T-cell (primary cell): ENCODE measurements at regions not wholly inside any gene's neighbourhood (a gene's known extent, or its start where the extent isn't known, plus 50 kb on each side); places are given as distances from the start of the nearest gene placed in this dataset.

Experiments used
- ATAC-seq, 4 experiments: fragments of 200-7000 bp in 3 of 4; fragments of 150-1000 bp in 1 of 4; cut with Tn5 transposase; replicated peaks in 1 of 4; 1 replicate in 3 of 4; 2 replicates in 1 of 4; pipeline ENCODE4 v1.10.0; 2021; ENCODE audit warnings: moderate library complexity in 3 of 4, mild to moderate bottlenecking in 2 of 4, moderate number of reproducible peaks in 1 of 4
- CTCF ChIA-PET, 2 donors: fragments of 300-600 bp; sonication (Branson Sonifier 250); formaldehyde crosslinking; loops; one replicate each; lab custom pipeline; 2022; ENCODE audit warnings: antibody characterized with exemption in 2 of 2; lab: Charles Lee
- POLR2A ChIA-PET, 2 donors: fragments of 300-600 bp; sonication (Branson Sonifier 250); formaldehyde crosslinking; loops; one replicate each; lab custom pipeline; 2022; ENCODE audit warnings: antibody characterized with exemption in 2 of 2; lab: Charles Lee
- DNase-seq, 35 experiments: peaks; one replicate each; pipeline versions ENCODE4 v3.0.0 to v3.0.0-alpha.2; 2013 to 2023
- H3K27ac ChIP-seq: one replicate; pipeline ENCODE4 v1.5.1; 2013; ENCODE audit warnings: low read length
- H3K27me3 ChIP-seq, 2 experiments: replicated peaks in 1 of 2; 1 replicate in 1 of 2; 2 replicates in 1 of 2; pipeline versions ENCODE4 v1.6.1 to v1.7.0; 2013; ENCODE audit warnings: low read length in 1 of 2, mixed read lengths in 1 of 2; ENCODE audit not compliant: control insufficient read depth in 2 of 2, insufficient read depth in 2 of 2; ENCODE audit errors: extremely low read depth in 1 of 2
- H3K36me3 ChIP-seq, 2 donors: 1 replicate in 1 of 2; 2 replicates in 1 of 2; pipeline versions ENCODE4 v1.6.1 to v1.7.0; 2013; ENCODE audit warnings: low read length in 1 of 2; ENCODE audit not compliant: control insufficient read depth in 2 of 2, insufficient read depth in 1 of 2; ENCODE audit errors: extremely low read depth in 1 of 2
- H3K4me1 ChIP-seq, 2 experiments: 1 replicate in 1 of 2; 2 replicates in 1 of 2; pipeline versions ENCODE4 v1.6.1 to v1.7.0; 2013; ENCODE audit warnings: low read length in 2 of 2, mixed read lengths in 1 of 2; ENCODE audit not compliant: insufficient read depth in 2 of 2, control insufficient read depth in 1 of 2; ENCODE audit errors: extremely low read depth in 1 of 2
- H3K4me3 ChIP-seq, 2 donors: 1 replicate in 1 of 2; 2 replicates in 1 of 2; pipeline versions ENCODE4 v1.5.1 to v1.7.0; 2013; ENCODE audit warnings: mild to moderate bottlenecking in 2 of 2, low read length in 1 of 2, moderate library complexity in 1 of 2; ENCODE audit not compliant: control insufficient read depth in 1 of 2; ENCODE audit errors: extremely low read depth in 1 of 2
- H3K9me3 ChIP-seq: 2 replicates; pipeline ENCODE4 v1.7.0; 2013
- H3K27ac Mint-ChIP-seq, 2 donors: one replicate each; pipeline ENCODE4 v1.8.0; 2020 to 2021; ENCODE audit warnings: mild to moderate bottlenecking in 2 of 2, mixed read lengths in 2 of 2
- H3K27me3 Mint-ChIP-seq, 2 donors: one replicate each; pipeline ENCODE4 v1.8.0; 2021 to 2022; ENCODE audit warnings: mixed read lengths in 2 of 2
- H3K36me3 Mint-ChIP-seq: one replicate; pipeline ENCODE4 v1.8.0; 2021; ENCODE audit warnings: mixed read lengths
- H3K4me1 Mint-ChIP-seq, 3 donors: one replicate each; pipeline ENCODE4 v1.8.0; 2020 to 2022; ENCODE audit warnings: mixed read lengths in 3 of 3, mild to moderate bottlenecking in 1 of 3
- H3K4me3 Mint-ChIP-seq, 3 donors: one replicate each; pipeline ENCODE4 v1.8.0; 2020 to 2022; ENCODE audit warnings: mild to moderate bottlenecking in 3 of 3, mixed read lengths in 3 of 3, moderate library complexity in 3 of 3
- H3K9me3 Mint-ChIP-seq, 3 donors: one replicate each; pipeline ENCODE4 v1.8.0; 2020 to 2022; ENCODE audit warnings: mixed read lengths in 3 of 3
- WGBS: methylation state at CpG from one replicate; pipeline ENCODE4 v1.1.5; 2013; ENCODE audit warnings: missing lambda C conversion rate; ENCODE audit not compliant: insufficient coverage; 5-methylcytosine and 5-hydroxymethylcytosine counted together

- no peak overlapping the region for H3K4me3 Mint-ChIP-seq
- H3K4me1 Mint-ChIP-seq = peaks cover 0 to 2% (median 2%) of the 10 kb centered on the region in 3 donors
- no CpG with 5 or more reads among the region's 8 CpGs for WGBS
- ATAC-seq = no peak
- Histone ChIP-seq H3K27ac (no peak overlapping the region), H3K4me3 (no peak overlapping the region), H3K4me1 (no peaks in the 10 kb centered on the region), H3K36me3 (no peaks in the 10 kb centered on the region), H3K9me3 (no peaks in the 10 kb centered on the region), H3K27me3 (peaks cover 0 to 13% of the 10 kb centered on the region in 2 experiments)
- DNase-seq = no peak
- peaks cover 0 to 11% of the 10 kb centered on the region in 2 donors for H3K27me3 Mint-ChIP-seq
- ChIA-PET POLR2A (interaction anchor here in 1 of 2 donors (0.5 to 0.6 kb wide), 2 partner anchors 9 to 168 kb away, joined by 5 read pairs; no protein-coding TSS in a partner anchor), CTCF (no interaction called here)
- no peaks in the 10 kb centered on the region for H3K9me3 Mint-ChIP-seq
- H3K36me3 Mint-ChIP-seq = no peaks in the 10 kb centered on the region
- no peak overlapping the region for H3K27ac Mint-ChIP-seq
Observed at GRCh38 chr3:72460205-72461174, 387.8 kb downstream of the SHQ1 start.

GRCh38 chr3:72459588-72459987 lies 388.7 kb downstream of the SHQ1 start:
- peaks cover 0 to 13% of the 10 kb centered on the region in 2 experiments for H3K27me3 ChIP-seq
- no peak overlapping the region for H3K4me3 Mint-ChIP-seq
- H3K9me3 Mint-ChIP-seq = no peaks in the 10 kb centered on the region
- ATAC-seq (no peak), DNase-seq (no peak)
- no peak overlapping the region for H3K27ac ChIP-seq
- ChIA-PET CTCF (no interaction called here), POLR2A (no interaction called here)
- H3K36me3 Mint-ChIP-seq = no peaks in the 10 kb centered on the region
- H3K4me1 Mint-ChIP-seq = peaks cover 0 to 6% (median 4%) of the 10 kb centered on the region in 3 donors
- no peak overlapping the region for H3K27ac Mint-ChIP-seq
- no peak overlapping the region for H3K4me3 ChIP-seq
- H3K4me1 ChIP-seq = no peaks in the 10 kb centered on the region
- no peaks in the 10 kb centered on the region for H3K36me3 ChIP-seq
- H3K9me3 ChIP-seq = no peaks in the 10 kb centered on the region
- H3K27me3 Mint-ChIP-seq = peaks cover 0 to 7% of the 10 kb centered on the region in 2 donors

GRCh38 chr3:72458375-72458774 lies 389.9 kb downstream of the SHQ1 start:
- Histone ChIP-seq H3K27me3 (peaks cover 0 to 13% of the 10 kb centered on the region in 2 experiments), H3K4me1 (no peaks in the 10 kb centered on the region), H3K27ac (no peak overlapping the region), H3K36me3 (no peaks in the 10 kb centered on the region), H3K9me3 (no peaks in the 10 kb centered on the region), H3K4me3 (no peak overlapping the region)
- no peak overlapping the region for H3K27ac Mint-ChIP-seq
- peaks cover 0 to 7% of the 10 kb centered on the region in 2 donors for H3K27me3 Mint-ChIP-seq
- H3K4me3 Mint-ChIP-seq = no peak overlapping the region
- CTCF ChIA-PET = interaction anchor here in 1 of 2 donors (1.1 kb wide), 1 partner anchor 11 kb away, joined by 3 read pairs; no protein-coding TSS in a partner anchor
- ATAC-seq = no peak
- WGBS = 100% methylated on average over 2 of the region's 4 CpGs
- POLR2A ChIA-PET = no interaction called here
- H3K36me3 Mint-ChIP-seq = no peaks in the 10 kb centered on the region
- no peak for DNase-seq
- H3K4me1 Mint-ChIP-seq = peaks cover 0 to 6% (median 4%) of the 10 kb centered on the region in 3 donors
- H3K9me3 Mint-ChIP-seq = no peaks in the 10 kb centered on the region

GRCh38 chr3:72454441-72454840 lies 393.8 kb downstream of the SHQ1 start:
- ChIA-PET POLR2A (no interaction called here), CTCF (no interaction called here)
- no peaks in the 10 kb centered on the region for H3K9me3 Mint-ChIP-seq

GRCh38 chr3:72453706-72454105 lies 394.5 kb downstream of the SHQ1 start:
- Histone ChIP-seq H3K27me3 (peaks cover 0 to 6% of the 10 kb centered on the region in 2 experiments), H3K4me1 (no peaks in the 10 kb centered on the region), H3K27ac (no peak overlapping the region), H3K4me3 (no peak overlapping the region), H3K36me3 (no peaks in the 10 kb centered on the region), H3K9me3 (no peaks in the 10 kb centered on the region)
- ChIA-PET CTCF (no interaction called here), POLR2A (no interaction called here)
- ATAC-seq (no peak), DNase-seq (no peak)
- Mint-ChIP-seq H3K9me3 (no peaks in the 10 kb centered on the region), H3K36me3 (no peaks in the 10 kb centered on the region), H3K27ac (no peak overlapping the region), H3K27me3 (peaks cover 8 to 18% of the 10 kb centered on the region in 2 donors), H3K4me3 (no peak overlapping the region), H3K4me1 (peaks cover 0 to 6% (median 4%) of the 10 kb centered on the region in 3 donors)
- 100% methylated on average over 1 of the region's 2 CpGs for WGBS

More at GRCh38 chr3:72454441-72454840, 393.8 kb downstream of the SHQ1 start:
- Mint-ChIP-seq H3K4me3 (no peak overlapping the region), H3K4me1 (peaks cover 0 to 6% (median 4%) of the 10 kb centered on the region in 3 donors), H3K27ac (no peak overlapping the region), H3K27me3 (peaks cover 8 to 19% of the 10 kb centered on the region in 2 donors), H3K36me3 (no peaks in the 10 kb centered on the region)
- H3K9me3 ChIP-seq = no peaks in the 10 kb centered on the region
- no peak overlapping the region for H3K27ac ChIP-seq
- 96% methylated on average over 2 of the region's 3 CpGs for WGBS
- DNase-seq (no peak), ATAC-seq (no peak)
- H3K4me3 ChIP-seq = no peak overlapping the region
- no peaks in the 10 kb centered on the region for H3K4me1 ChIP-seq
- no peaks in the 10 kb centered on the region for H3K36me3 ChIP-seq
- H3K27me3 ChIP-seq = peaks cover 0 to 10% of the 10 kb centered on the region in 2 experiments

- Histone ChIP-seq H3K27me3 (peaks cover 0 to 15% of the 10 kb centered on the region in 2 experiments), H3K36me3 (no peaks in the 10 kb centered on the region), H3K27ac (no peak overlapping the region), H3K4me1 (peaks cover 0 to 3% of the 10 kb centered on the region in 2 experiments), H3K4me3 (no peak overlapping the region), H3K9me3 (no peaks in the 10 kb centered on the region)
- no peak overlapping the region for H3K4me3 Mint-ChIP-seq
- CTCF ChIA-PET = no interaction called here
- H3K9me3 Mint-ChIP-seq = no peaks in the 10 kb centered on the region
- WGBS = 73% methylated on average over 3 of the region's 5 CpGs
- H3K36me3 Mint-ChIP-seq = no peaks in the 10 kb centered on the region
- peaks cover 8 to 15% of the 10 kb centered on the region in 2 donors for H3K27me3 Mint-ChIP-seq
- peaks cover 0 to 6% (median 4%) of the 10 kb centered on the region in 3 donors for H3K4me1 Mint-ChIP-seq
- DNase-seq = no peak
- no peak for ATAC-seq
- POLR2A ChIA-PET = no interaction called here
- no peak overlapping the region for H3K27ac Mint-ChIP-seq
Observed at GRCh38 chr3:72452745-72453144, 395.5 kb downstream of the SHQ1 start.
